Stimulated activated naive CD4-positive, alpha-beta T cell (primary cell): ENCODE measurements at regions not wholly inside any gene's neighbourhood (a gene's known extent, or its start where the extent isn't known, plus 50 kb on each side); places are given as distances from the start of the nearest gene placed in this dataset.

ENCODE experiments used
- DNase-seq, 6 experiments: peaks; one replicate each; lab custom pipeline; 2025; lab: John Stamatoyannopoulos, UW

DNA sequence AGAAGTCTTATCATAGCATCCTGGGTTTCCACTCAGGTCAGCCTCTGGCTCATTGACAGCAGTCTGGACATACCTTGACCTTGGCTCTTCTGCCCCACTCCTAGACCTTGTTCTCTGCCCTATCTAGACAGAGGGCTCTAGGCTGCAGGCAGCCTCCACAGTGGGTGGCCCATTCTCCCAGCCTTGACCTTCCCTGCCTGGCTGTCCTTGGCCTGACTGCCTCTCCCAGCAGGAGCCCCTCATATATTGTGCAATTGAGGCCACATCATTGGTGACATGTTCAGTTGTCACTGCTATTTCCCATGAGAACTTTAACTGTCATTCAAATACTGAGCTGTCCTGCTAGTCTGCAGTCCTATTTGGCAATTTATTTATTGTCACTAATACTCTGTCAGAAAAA is 503.4 kb downstream of the PLXNA4 start:
- no peak for DNase-seq

DNA sequence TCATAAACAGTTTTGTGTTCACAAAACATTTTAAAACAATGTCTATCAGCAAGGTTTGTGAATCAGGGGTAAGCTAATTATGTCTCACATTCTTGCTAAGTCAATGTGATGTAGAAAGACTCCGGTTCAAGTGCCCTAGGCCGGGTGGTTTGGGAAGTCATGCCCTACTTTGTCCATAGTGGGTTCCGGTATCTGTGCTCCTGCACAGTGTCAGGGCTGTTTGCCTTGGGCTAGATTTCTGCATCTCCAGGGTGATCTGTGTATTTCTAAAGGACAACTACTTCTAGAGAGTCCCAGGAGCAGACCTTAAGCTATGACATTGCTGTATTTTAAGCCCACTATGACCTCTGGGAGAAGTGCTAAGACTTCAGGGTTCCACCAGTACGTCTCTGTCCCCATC is 504.1 kb downstream of the PLXNA4 start:
- DNase-seq = no peak

DNA sequence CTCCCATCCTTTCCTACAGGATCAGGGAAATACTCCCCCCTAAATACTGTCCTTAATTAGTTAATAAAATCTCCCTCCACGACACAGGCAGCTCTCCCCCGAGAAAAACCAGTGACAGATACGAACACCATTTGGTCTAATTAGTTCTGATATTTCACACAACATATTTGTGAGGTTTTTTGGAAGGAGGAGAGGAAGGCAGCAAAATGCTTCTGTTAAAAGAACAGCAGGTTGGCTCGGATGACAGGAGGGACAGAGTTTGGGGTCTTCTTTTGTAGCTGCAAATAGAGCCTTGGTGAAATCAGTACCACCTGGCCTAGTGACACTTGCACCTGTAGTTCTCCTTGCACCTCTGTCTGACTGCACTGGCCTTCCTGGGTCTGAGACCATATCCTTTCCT is 507.0 kb downstream of the PLXNA4 start:
- DNase-seq = no peak

DNA sequence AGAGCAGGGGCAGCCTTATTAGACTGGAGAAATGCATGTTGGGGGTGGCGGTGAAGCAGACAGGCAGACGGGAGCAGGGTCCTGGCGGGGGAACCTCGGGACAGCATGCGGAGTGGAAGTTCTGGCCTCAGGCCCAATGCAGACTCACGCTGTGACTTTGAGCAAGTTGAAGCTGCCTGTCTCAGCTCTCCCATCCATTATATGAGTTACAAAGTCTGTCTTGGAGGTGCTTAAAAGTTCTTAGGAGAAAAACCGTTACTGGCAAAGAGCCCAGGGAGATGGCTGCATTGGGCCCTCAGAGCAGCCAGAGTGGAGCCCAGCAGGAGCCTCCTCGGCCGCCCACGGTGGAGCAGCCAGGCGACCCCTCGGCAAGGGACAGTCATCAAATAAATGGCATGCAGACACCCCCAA is 509.5 kb downstream of the PLXNA4 start:
- no peak for DNase-seq

DNA sequence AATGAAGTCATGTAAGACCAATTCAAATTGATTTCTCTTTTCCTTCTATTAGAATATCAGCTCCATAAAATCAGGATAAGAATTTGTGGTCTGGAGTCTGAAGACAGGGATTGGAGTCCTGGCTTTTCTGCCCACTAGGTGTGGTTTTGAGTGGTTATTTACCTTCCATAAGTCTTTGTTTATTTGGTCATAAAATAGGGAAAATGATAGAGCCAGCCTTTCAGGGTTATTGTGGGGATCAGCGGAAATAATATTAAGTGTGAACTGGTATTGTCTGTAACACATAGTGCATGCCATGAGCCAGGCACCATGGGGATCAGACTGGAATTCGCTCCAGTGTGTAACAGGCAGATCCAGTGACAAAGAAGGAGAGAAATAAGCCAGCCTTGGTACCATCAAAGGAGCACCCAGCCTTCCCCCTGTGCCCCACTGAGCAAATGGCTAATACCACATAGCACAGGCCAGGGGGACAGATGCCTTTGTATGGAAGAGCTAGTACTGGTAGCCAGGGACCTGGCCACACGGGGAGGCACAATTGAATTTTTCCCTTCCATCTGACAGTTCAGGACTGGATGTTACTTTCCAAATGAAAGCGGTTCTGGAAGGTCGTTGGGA is 509.7 kb upstream of the PODXL start:
- DNase-seq = no peak

DNA sequence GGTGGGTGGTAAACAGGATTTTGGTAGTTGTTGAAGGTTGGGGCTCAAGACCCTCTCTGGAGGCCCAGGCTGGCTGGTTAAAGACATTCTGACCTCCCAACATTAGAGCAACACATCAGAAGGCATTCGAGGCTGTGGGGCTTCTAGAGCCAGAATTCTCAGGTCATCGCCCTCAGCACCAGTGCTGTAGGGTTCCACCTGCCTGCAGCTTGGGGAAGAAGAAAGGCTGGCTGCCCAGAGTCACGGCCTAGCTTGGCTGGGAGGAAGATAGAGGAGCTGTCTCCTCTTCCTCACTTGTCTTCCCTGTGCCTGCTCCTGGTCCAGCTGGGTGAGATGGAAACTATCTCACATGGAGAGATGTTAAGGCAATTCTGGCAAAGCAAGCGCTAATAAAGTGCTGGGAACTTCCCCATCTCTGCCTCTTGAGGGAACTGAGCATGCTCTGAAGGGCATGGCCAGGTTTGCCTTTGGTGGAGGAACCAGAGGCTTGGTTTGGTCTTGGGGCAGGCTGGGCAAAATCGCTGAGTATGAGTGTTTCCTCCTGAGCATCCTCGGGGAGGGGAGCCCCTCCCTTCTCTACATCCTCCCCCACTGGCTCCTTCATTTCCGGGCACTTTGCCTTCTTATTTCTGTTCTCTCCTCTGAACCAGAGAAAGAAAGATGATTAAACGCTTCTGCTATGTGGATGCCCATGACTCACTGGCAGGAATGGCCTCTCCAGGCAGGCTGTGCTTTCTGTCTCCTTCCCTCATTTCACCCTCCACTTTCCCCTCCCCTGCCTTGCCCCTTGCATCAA is 509.0 kb upstream of the PODXL start:
- DNase-seq = no peak

DNA sequence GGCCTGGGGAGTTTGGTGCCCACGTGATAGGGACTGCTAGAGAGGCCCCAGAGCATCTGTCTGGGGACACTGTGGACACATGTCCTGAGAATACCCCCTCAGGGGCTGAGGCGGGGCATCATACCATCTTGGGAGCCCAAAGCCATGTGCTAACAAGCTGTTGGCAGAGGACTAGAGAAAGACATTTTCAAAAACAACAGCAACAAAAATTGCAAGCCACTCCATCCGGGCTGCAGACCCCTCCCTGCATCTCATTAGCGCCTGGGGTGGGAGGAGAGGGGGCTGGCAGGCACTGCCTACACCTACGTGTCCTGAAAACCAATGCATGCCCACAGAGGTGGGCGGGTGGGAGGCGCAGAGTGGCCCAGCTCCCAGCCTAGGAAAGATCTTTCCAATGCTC is 507.4 kb upstream of the PODXL start:
- DNase-seq = no peak

DNA sequence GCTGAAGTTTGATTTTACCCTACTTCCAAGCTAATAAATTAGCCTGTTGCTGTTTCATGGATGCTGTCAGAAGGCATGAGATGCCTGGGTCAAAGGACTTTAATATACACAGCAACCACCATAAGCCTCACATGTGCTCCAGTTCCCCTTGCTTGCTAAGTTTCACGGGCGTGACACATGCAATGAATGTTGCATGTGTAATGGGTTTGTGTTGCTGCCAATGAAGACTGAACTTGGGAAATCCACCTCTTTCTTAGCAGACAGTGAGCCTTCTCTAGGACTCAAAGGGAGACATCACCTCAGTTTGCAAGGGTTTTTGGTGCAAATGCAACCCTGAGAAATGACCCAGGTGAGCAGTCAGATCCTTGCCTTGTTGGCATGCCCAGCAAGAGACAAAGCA is 505.5 kb upstream of the PODXL start:
- DNase-seq = no peak

DNA sequence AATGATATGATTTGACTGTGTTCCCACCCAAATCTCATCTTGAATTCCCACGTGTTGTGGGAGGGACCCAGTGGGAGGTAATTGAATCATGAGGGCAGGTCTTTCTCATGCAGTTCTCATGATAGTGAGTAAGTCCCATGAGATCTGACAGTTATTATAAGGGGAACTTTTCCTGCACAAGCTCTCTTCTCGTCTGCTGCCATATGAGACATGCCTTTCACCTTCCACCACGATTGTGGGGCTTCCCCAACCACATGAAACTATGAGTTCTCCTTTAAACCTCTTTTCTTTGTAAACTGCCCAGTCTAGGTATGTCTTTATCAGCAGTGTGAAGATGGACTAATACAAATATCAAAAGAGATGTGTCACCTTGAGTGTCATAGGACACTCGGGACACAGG is 502.7 kb upstream of the PODXL start:
- no peak for DNase-seq

DNA sequence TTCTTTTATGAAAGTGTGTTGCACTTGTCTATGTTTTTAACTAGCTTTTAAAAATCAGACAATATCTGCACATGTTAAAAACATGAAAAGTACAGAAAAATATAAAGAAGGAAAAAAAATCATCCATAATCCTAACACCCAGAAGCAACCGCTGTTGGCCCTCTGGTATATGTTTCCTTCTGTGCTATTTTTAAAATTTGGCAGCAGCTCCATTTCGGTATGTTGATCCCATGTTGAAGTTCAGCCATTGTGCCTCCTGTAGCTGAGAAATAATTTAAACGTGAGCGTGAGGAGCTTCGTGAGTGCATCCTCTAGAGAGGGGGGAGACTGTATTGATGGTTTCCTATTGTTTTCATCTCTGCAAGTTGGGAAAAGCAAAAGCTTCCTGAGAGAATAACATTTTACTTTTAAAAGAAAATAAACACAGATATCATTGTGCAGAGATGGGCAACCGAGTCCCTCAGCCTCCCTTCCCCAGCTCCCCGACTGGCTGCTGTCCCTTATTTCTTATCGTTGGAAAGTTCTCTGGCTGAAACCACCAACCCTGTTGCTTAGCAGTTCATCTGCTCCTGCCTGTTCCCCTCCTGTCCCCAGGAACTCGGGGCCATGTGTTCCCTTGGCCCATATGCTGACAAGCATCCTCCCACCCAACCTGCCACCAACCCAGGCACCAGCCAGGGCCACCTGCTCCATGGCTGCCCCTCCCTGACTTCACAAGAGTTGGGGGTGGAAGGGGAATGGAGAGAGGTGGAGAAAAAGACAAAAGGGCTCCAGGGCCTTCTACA is 499.1 kb upstream of the PODXL start:
- no peak for DNase-seq

DNA sequence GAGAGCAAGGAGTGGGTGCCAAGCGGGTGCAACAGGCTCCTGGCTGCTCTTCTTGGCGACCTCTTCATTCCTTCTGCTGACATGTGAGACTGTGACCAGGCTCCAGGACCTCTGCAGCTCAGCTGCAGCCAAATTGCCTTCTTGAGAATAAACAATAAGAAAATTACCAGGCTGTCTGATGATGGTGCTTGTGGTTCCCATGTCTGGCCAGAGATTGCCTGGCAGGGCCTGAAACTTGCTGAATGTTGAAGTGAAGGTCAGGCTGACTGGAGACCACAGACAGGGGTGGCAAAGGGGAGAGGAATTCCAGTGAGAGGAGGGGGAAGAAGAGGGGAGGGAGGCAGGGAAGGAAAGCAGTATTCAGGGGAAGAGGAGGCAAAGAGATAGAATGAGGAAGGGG is 497.4 kb upstream of the PODXL start:
- DNase-seq = no peak

DNA sequence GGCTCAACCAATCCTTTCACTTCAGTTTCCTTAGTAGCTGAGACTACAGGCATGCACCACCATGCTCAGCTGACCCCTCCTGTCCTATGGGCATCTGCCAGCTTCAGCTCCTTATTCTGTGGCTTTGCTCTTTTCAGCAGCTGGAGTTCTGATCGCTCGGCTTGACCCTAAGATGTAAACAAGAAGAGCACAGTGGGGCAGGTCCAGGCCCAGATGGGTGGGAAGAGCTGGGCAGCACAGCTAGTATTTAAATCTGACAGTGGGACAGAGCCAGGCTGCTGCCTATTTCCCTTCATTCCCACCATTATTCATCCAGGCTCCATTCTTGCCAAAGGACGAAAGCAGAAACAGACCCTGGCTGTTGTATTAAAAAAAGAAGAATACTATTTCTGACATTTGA is 494.9 kb upstream of the PODXL start:
- DNase-seq = no peak

DNA sequence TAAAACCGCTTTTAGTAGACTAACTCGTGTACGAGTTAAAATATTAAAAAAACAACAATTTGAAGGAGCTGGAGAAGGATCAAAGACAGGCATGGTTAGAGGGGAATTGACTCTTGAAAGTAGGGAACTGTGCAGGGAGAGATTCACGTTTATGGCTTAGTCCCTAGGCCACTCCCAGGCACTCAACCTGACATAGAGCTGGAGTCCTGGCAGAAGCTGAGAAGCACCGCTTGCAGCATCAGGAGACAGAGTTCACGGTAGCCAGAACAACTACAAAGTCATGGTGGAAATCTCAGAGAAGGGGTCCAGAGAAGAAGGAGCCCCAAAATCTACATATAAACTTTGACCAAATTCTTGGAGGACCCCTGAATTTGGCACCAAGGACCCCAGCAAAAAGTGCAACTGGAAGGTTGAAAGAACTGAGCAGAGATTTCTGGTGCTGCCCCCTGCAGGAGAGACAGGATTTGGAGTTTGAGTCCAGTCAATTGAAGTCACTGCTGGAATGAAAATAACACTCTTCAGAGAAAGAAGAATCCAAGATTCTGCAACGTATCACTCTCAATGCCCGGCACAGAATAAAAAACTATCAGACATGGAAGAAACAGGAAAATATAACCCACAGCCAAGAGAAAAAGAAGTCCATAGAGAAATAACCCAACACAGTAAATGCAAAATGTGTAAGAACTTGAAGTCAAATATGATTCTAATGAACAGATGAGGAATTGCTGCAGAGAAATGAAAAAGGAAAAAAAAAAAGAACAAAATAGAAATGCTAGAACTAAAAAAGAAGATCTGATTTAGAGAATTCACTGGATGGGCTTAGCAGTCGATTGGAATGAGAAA is 493.3 kb upstream of the PODXL start:
- no peak for DNase-seq

DNA sequence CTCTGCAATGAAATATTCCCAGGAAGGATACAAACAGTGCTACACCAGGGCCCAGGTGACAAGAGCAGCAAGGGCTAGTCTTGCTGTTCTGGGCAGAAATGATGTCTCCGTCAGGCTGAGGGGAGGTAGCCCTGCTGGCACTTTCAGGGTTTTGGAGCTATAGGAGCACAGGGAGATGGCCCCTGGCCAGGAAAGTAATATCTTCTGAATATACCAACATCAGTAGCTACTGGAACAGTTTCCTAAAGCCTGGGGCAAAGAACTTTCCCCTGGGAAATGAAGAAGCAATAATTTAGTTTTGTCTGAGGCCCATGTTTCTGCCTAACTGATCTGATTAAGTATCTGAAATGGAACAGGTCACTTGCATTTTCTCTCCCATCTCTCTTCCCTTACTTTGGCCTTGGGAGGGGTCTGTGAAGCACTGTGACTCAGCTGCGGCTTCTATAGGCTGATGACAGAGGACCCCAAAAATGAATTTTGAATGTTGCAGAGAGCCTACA is 489.1 kb upstream of the PODXL start:
- no peak for DNase-seq

DNA sequence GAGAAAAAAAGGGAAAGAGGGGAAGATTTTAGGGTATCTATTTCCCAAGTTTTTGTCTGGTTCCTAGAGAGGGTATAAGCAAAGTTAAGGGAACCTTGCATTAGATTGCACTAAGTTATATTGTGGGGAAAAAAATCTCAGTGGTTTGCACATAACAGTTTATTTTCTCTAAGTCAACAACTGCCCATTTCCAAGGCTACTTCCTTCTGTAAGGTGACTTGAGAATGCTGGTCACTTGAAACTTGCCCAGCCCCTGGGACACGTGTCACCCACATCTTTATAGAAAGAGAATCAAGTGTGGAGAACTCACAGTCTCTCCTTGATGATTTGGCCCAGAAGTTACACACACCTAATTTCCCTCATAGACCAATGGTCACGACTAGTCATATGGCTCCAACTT is 488.6 kb upstream of the PODXL start:
- no peak for DNase-seq

DNA sequence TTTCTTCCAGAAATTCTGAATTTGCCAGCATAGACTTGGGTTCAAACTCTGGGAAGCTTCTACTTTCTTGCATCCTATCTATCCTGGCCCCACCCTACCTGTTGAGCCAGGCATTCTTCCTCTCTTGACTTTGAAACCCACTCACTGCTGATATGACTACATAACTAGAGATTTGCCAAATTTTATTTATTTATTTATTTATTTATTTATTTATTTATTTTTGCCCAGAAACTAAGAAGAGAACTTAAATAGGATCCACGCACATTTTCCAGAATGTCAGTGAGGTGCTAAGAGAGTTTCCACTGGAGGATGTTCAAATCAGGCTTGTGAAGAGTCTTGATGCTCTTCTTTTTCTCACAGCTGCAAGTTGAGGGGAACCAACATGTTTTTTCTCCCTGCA is 487.8 kb upstream of the PODXL start:
- DNase-seq = no peak

DNA sequence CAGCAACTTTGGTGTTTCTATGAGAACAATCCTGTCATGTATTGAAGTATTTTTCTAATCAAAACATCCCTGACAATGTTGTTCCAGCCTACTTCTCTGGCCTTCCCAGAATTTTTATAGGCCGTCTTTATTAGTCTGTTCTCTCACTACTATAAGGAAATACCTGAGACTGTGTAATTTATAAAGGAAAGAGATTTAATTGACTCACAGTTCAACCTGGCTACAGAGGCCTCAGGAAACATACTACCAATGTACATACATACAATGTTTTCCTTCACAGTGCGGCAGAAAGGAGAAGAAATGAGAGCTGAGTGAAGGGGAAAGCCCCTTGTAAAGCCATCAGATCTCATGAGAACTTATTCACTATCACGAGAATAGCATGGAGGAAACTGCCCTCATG is 484.7 kb upstream of the PODXL start:
- DNase-seq = no peak

DNA sequence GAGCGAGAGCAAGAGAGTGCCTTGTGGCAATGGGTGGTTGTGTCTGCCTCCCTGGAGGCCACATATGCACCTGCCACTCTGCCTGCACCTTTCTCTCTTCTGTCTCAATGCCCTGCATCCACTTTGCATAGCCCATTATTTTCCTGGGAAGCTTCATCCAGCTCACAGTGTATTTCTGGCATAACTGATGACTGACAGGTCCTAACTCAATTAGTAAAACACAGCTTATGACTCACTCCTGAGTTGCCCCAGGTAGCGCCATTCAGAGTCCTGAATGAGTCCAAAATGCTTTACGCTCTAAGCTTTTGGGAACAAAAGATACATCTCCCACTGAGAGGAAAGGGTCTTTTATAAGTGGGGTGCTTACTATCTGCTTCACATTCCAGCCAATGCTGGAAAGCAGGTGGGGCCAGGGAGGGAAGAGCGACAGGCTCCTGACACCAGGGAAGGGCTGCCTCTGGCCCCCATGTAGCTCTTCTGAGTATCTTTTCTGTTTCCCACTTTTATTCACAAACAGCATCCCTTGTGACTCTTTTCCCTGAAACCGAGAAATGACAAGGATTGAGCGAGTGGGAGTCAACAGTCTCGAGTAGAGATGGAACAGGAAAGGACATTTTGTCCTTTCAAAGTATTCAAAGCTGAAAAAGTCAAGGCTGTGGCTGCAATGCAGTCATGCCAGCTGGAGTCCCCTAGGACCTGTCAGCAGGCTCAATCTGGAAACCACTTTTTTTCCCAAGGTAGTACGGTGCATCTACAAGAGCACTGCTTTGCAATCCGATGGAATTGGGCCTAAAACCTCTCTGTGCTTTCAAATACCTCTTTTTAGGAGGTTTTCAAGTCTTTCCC is 479.3 kb upstream of the PODXL start:
- DNase-seq = no peak

DNA sequence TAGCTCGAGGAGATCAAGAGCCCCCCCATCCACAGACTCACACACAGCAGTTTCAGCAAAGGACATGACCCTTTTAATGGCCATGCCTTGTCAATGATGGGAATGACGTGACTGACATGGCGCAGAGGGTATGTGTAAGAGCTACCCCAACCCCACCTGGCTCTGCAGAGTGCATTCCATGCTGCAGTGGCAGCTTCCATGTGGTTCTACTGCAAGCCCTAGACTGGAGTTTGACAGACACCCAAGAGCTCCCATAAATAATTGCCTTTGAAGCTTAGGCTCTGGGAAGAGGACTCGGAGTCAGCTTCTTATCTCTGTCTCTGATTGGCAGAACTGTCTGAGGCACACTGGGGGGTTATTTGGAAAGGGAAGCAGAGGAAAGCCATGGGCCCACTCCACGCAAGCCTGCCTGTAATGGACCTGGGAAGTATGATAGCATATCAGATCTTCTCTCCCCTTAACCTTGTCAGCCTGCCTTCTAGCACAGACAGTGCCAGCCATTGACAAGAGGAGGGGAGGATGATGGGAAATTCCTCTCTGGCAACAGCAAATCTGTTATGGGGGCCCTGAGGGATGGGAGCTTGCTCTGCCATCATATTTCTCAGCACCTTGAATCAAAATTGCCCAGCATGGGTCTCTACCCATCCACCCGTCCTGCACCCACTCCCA is 478.5 kb upstream of the PODXL start:
- no peak for DNase-seq

DNA sequence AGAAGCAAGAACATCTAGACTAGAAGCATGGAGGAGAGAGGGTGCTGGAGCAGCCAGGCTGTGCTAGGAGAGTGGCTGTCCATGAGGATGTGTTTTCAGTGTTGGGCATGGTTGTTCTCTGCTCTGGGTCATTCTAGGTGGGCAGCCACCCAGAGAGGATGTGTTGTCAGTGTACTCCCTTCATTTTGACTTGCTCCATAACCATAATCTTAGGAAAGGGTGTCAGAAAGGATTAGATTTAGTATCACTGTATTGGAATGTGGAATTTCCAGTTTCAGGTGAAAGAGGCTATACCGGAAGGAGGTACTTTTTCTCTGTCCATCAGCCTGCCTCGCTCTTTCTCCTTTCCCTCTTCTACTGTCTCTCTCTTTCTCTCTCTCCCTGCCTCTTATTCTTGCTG is 474.5 kb upstream of the PODXL start:
- DNase-seq = no peak
